Left forelimb (tissue), 1 donor: ENCODE measurements at regions not wholly inside any gene's neighbourhood (a gene's known extent, or its start where the extent isn't known, plus 50 kb on each side); places are given as distances from the start of the nearest gene placed in this dataset.

Experiments used
- DNase-seq: peaks from one replicate; pipeline ENCODE4 v3.0.0-alpha.2; 2018; ENCODE audit warnings: low spot score

DNA sequence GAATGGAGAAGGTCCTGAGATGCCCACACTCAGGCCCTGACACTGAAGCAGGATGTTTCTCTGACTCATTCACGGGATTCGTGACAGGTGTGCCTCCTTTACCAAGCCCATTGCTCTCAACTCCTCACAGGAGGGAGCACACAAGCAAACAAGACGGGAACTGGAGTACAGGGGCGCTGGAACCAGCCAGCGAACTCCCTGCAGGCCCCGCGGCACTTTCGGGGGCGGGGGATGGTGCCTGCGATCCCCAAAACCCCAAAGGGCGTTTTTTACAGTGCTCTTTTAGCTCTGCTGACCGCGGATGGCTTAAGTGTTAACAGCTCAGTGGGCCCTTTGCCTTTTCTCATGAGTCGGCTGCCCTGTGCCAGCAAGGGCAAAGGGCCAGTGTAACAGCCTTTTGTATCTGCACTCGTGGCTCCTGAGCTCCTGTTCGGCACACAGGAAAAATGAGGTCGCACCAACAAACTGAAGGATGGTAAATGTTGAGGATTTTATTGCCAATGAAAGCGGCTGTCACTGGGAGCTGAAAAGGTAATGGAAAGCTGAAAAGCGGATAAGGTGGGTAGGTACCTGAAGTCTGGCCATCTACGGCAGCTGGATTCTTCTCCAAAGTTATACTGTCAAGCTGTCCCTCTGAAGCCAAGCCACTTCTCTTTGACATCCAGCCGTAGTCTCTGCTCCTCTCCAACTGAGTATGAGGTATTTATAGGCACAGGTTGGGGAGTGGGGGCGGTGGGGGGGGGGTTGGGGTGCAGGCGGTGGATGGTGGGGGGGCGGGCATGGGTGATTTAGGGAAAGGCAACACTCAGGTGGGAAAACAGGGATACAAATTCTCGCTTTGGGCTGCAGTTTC lies 65.0 kb upstream of the TRPC4 start:
- no peak for DNase-seq

DNA sequence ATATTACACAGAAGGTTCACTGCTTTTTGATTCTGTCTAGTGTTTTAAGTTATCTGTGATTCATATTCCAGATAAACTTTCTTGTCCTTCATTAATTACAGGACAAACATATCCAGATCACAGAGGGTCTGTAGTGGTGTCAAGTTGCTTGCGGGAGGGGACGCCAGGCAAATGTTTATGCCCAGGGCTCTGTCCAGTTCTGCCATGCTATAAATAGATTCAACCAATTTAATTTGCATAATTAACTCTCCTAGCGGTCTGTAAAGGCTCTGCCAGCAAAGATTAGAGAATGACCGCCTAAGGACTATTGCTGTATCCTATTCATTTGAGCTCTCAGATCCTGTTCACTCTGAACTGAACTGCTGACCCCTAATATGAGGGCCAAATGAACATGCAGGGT lies 59.7 kb upstream of the TRPC4 start:
- DNase-seq: no peak

DNA sequence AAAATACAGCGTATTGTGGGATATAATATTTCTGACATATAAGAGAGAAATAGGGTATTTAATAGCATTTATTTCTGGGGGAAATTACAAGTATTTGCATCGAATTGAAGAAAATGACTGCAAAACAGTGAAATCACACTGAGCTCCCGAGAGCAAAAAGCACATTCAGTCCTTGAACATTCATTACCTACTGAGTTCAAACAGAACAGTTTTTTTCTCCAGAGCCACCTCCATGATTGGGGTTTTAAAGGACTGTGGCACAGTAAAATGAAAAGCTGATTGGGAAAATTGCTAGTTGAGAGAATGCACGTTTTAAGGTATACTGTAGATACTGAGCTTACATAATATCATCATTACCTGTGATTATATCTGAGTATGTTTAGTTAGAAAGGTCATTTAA lies 58.0 kb upstream of the TRPC4 start:
- no peak for DNase-seq

DNA sequence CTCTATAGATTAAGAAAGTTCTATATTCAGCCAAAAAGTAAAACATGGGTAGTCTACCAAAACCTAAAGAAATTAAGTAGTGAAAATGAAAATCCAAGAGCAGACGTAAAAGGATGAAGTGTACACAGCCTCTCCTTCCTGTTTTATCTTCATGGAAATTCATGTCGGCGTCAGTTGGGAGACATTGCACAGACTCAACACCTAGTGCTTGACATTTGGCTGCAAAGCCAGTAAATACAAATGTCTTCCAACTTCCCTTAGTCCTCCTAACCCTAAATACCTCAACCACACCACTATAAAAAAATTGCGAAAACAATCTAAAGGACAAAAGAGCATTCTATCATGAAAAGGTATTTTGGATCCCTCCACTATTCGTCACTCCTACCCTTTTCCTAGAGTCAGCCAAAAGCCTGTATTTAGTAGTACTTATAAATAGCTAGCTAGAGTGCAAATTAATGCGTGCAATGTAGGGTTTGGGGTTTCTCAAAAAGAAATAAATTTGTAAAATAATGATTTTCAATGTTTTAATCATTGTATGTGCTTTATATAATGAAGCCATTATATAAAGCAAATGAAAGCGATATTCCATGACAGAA lies 56.4 kb upstream of the TRPC4 start:
- no peak for DNase-seq

DNA sequence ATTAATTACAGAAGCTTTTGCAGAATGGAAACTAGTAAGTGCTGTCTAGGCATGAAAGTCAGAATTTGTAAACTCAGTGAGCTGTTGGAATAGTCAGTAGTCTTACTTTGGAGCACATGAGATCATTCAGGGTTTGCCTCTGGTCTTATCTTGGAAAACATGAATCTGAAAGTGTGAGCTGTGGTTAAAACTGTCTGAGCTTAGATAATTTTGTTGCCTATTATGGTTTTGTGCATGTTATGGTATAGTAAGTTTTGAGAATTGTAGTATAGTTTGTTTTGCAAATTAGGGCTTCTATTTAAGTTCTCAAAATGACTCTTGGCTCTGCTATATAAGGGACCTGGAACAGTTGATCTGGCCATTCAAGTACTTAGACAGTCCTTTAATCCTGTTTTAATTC lies 53.7 kb upstream of the TRPC4 start:
- DNase-seq: no peak

DNA sequence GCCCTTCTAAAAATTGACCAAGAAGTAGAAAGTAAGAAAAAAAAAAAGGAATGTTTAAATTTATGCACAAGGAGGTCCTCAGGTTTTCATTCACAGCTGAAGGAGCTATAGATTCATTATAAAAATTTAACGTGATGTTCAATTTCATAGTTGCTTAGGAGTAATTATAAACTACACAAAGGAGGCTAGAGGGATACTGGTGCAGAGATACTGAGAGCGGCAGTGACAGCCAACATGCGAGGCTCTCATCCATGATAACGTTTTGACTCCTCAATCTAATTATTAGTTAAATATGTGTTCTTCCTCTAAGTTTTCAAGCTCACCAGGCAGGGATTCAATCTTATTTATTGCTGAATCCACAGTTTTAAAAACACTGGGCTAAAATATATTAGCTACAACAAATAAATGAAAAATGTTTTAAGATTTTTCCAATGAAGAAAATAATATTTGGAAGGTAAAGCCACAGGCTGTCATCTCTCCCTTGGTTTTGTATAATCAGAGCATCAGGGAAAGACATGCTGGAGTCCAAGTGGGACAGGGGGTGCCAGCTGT lies 49.8 kb upstream of the TRPC4 start:
- DNase-seq: no peak
